NB4 (cell line): ENCODE measurements at regions not wholly inside any gene's neighbourhood (a gene's known extent, or its start where the extent isn't known, plus 50 kb on each side); places are given as distances from the start of the nearest gene placed in this dataset.

Experiments used
- MYC ChIP-seq: IDR thresholded peaks from 2 replicates; pipeline ENCODE4 v1.6.1; 2011; ENCODE audit warnings: low read depth, low read length
- POLR2A ChIP-seq: IDR thresholded peaks from 2 replicates; pipeline ENCODE4 v1.6.1; 2011; ENCODE audit warnings: mild to moderate bottlenecking; ENCODE audit not compliant: insufficient read length; ENCODE audit errors: extremely low read depth
- TF ChIP-seq, protein P1 (sequence below): IDR thresholded peaks from one replicate; pipeline ENCODE4 v1.5.1; 2012; ENCODE audit warnings: low read depth, low read length
- TF ChIP-seq, protein P2 (sequence below): IDR thresholded peaks from 2 replicates; pipeline ENCODE4 v1.6.1; 2011; ENCODE audit warnings: low read depth, low read length

DNA sequence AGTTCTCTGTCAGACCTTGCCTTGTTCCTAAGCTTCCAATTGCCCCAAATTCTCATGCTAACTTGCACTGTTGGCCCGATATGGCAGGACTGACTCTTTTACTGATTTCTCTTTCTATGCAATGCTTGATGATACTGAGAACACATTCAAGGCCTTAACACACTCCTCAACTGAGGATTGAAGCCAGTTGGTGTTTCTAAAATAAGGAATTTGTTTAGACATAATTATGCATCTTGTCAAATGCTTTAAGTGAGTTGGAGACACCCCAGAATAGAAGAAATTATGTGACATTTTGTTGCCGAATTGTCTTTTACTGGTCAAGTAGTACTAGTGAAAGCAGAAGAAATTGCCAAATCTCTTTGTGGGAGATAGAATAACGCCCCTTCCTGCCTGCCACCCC lies 60.0 kb upstream of the THSD7B start:
- TF ChIP-seq, protein P1, sequence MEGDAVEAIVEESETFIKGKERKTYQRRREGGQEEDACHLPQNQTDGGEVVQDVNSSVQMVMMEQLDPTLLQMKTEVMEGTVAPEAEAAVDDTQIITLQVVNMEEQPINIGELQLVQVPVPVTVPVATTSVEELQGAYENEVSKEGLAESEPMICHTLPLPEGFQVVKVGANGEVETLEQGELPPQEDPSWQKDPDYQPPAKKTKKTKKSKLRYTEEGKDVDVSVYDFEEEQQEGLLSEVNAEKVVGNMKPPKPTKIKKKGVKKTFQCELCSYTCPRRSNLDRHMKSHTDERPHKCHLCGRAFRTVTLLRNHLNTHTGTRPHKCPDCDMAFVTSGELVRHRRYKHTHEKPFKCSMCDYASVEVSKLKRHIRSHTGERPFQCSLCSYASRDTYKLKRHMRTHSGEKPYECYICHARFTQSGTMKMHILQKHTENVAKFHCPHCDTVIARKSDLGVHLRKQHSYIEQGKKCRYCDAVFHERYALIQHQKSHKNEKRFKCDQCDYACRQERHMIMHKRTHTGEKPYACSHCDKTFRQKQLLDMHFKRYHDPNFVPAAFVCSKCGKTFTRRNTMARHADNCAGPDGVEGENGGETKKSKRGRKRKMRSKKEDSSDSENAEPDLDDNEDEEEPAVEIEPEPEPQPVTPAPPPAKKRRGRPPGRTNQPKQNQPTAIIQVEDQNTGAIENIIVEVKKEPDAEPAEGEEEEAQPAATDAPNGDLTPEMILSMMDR, result no peak
- TF ChIP-seq POLR2A, result no peak
- TF ChIP-seq, protein P2, sequence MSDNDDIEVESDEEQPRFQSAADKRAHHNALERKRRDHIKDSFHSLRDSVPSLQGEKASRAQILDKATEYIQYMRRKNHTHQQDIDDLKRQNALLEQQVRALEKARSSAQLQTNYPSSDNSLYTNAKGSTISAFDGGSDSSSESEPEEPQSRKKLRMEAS, result no peak
- TF ChIP-seq MYC, result no peak
